T-cell (primary cell): ENCODE measurements at regions not wholly inside any gene's neighbourhood (a gene's known extent, or its start where the extent isn't known, plus 50 kb on each side); places are given as distances from the start of the nearest gene placed in this dataset.

Experiments
- ATAC-seq, 4 experiments: fragments of 200-7000 bp in 3 of 4; fragments of 150-1000 bp in 1 of 4; cut with Tn5 transposase; replicated peaks in 1 of 4; 1 replicate in 3 of 4; 2 replicates in 1 of 4; pipeline ENCODE4 v1.10.0; 2021; ENCODE audit warnings: moderate library complexity in 3 of 4, mild to moderate bottlenecking in 2 of 4, moderate number of reproducible peaks in 1 of 4
- CTCF ChIA-PET, 2 donors: fragments of 300-600 bp; sonication (Branson Sonifier 250); formaldehyde crosslinking; loops; one replicate each; lab custom pipeline; 2022; ENCODE audit warnings: antibody characterized with exemption in 2 of 2; lab: Charles Lee
- POLR2A ChIA-PET, 2 donors: fragments of 300-600 bp; sonication (Branson Sonifier 250); formaldehyde crosslinking; loops; one replicate each; lab custom pipeline; 2022; ENCODE audit warnings: antibody characterized with exemption in 2 of 2; lab: Charles Lee
- DNase-seq, 35 experiments: peaks; one replicate each; pipeline versions ENCODE4 v3.0.0 to v3.0.0-alpha.2; 2013 to 2023
- H3K27ac ChIP-seq: one replicate; pipeline ENCODE4 v1.5.1; 2013; ENCODE audit warnings: low read length
- H3K27me3 ChIP-seq, 2 experiments: replicated peaks in 1 of 2; 1 replicate in 1 of 2; 2 replicates in 1 of 2; pipeline versions ENCODE4 v1.6.1 to v1.7.0; 2013; ENCODE audit warnings: low read length in 1 of 2, mixed read lengths in 1 of 2; ENCODE audit not compliant: control insufficient read depth in 2 of 2, insufficient read depth in 2 of 2; ENCODE audit errors: extremely low read depth in 1 of 2
- H3K36me3 ChIP-seq, 2 donors: 1 replicate in 1 of 2; 2 replicates in 1 of 2; pipeline versions ENCODE4 v1.6.1 to v1.7.0; 2013; ENCODE audit warnings: low read length in 1 of 2; ENCODE audit not compliant: control insufficient read depth in 2 of 2, insufficient read depth in 1 of 2; ENCODE audit errors: extremely low read depth in 1 of 2
- H3K4me1 ChIP-seq, 2 experiments: 1 replicate in 1 of 2; 2 replicates in 1 of 2; pipeline versions ENCODE4 v1.6.1 to v1.7.0; 2013; ENCODE audit warnings: low read length in 2 of 2, mixed read lengths in 1 of 2; ENCODE audit not compliant: insufficient read depth in 2 of 2, control insufficient read depth in 1 of 2; ENCODE audit errors: extremely low read depth in 1 of 2
- H3K4me3 ChIP-seq, 2 donors: 1 replicate in 1 of 2; 2 replicates in 1 of 2; pipeline versions ENCODE4 v1.5.1 to v1.7.0; 2013; ENCODE audit warnings: mild to moderate bottlenecking in 2 of 2, low read length in 1 of 2, moderate library complexity in 1 of 2; ENCODE audit not compliant: control insufficient read depth in 1 of 2; ENCODE audit errors: extremely low read depth in 1 of 2
- H3K9me3 ChIP-seq: 2 replicates; pipeline ENCODE4 v1.7.0; 2013
- H3K27ac Mint-ChIP-seq, 2 donors: one replicate each; pipeline ENCODE4 v1.8.0; 2020 to 2021; ENCODE audit warnings: mild to moderate bottlenecking in 2 of 2, mixed read lengths in 2 of 2
- H3K27me3 Mint-ChIP-seq, 2 donors: one replicate each; pipeline ENCODE4 v1.8.0; 2021 to 2022; ENCODE audit warnings: mixed read lengths in 2 of 2
- H3K36me3 Mint-ChIP-seq: one replicate; pipeline ENCODE4 v1.8.0; 2021; ENCODE audit warnings: mixed read lengths
- H3K4me1 Mint-ChIP-seq, 3 donors: one replicate each; pipeline ENCODE4 v1.8.0; 2020 to 2022; ENCODE audit warnings: mixed read lengths in 3 of 3, mild to moderate bottlenecking in 1 of 3
- H3K4me3 Mint-ChIP-seq, 3 donors: one replicate each; pipeline ENCODE4 v1.8.0; 2020 to 2022; ENCODE audit warnings: mild to moderate bottlenecking in 3 of 3, mixed read lengths in 3 of 3, moderate library complexity in 3 of 3
- H3K9me3 Mint-ChIP-seq, 3 donors: one replicate each; pipeline ENCODE4 v1.8.0; 2020 to 2022; ENCODE audit warnings: mixed read lengths in 3 of 3
- WGBS: methylation state at CpG from one replicate; pipeline ENCODE4 v1.1.5; 2013; ENCODE audit warnings: missing lambda C conversion rate; ENCODE audit not compliant: insufficient coverage; 5-methylcytosine and 5-hydroxymethylcytosine counted together

DNA sequence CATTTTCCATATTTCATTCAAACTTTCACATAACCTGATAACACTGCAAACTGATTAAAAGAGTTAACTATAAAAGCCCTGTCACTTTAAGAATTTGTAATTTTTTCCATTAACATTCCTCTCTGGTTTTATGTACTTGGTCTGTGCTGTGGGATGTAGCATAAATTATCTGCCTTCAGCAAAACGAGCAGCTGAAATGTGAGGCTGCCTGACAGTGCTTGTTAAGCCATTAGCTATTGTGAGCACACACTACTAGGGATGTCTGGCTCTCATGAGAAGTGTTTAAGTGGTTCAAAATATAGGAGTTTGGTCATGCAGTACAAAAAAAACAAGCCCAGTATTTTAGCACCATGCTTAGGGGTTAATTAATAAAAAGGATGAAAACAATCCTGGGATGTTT, 63.0 kb downstream of the HOXA1 start:
- peaks cover 23 to 28% (median 24%) of the 10 kb centered on the region in 3 donors for H3K4me1 Mint-ChIP-seq
- peak overlapping the region in 1 of 2 donors; percentile 88 for H3K27ac Mint-ChIP-seq
- H3K4me3 Mint-ChIP-seq = no peak overlapping the region
- ChIA-PET CTCF (no interaction called here), POLR2A (interaction anchor here in 1 of 2 donors (0.5 kb wide), 1 partner anchor 14 kb away, joined by 12 read pairs; no protein-coding TSS in a partner anchor)
- Histone ChIP-seq H3K27me3 (no peaks in the 10 kb centered on the region), H3K27ac (no peak overlapping the region), H3K9me3 (no peaks in the 10 kb centered on the region), H3K36me3 (no peaks in the 10 kb centered on the region), H3K4me1 (peaks cover 6 to 10% of the 10 kb centered on the region in 2 experiments), H3K4me3 (no peak overlapping the region)
- no CpG with 5 or more reads among the region's 1 CpG for WGBS
- no peaks in the 10 kb centered on the region for H3K27me3 Mint-ChIP-seq
- DNase-seq = no peak
- no peaks in the 10 kb centered on the region for H3K36me3 Mint-ChIP-seq
- no peak for ATAC-seq
- no peaks in the 10 kb centered on the region for H3K9me3 Mint-ChIP-seq

GRCh38 chr7:27031289-27032172, 64.3 kb downstream of the HOXA1 start:
- Histone ChIP-seq H3K36me3 (no peaks in the 10 kb centered on the region), H3K27ac (peak overlapping the region; percentile 54), H3K4me1 (peaks cover 6 to 10% of the 10 kb centered on the region in 2 experiments), H3K4me3 (no peak overlapping the region), H3K27me3 (no peaks in the 10 kb centered on the region), H3K9me3 (no peaks in the 10 kb centered on the region)
- no peaks in the 10 kb centered on the region for H3K27me3 Mint-ChIP-seq
- H3K9me3 Mint-ChIP-seq = no peaks in the 10 kb centered on the region
- POLR2A ChIA-PET = interaction anchor here (0.6 to 0.7 kb wide), 3 partner anchors 12 to 733 kb away, joined by 3 to 5 read pairs (median 4); no protein-coding TSS in a partner anchor
- DNase-seq (peak in 1 of 35 experiments; percentile 32), ATAC-seq (peak; percentile 55 to 74 (median 72))
- 67% methylated on average over 1 of the region's 8 CpGs for WGBS
- H3K4me3 Mint-ChIP-seq = peak overlapping the region in 2 of 3 donors; percentile 28 to 53
- CTCF ChIA-PET = no interaction called here
- peaks cover 23 to 28% (median 24%) of the 10 kb centered on the region in 3 donors for H3K4me1 Mint-ChIP-seq
- H3K36me3 Mint-ChIP-seq = no peaks in the 10 kb centered on the region
- peak overlapping the region; percentile 84 to 88 for H3K27ac Mint-ChIP-seq

DNA sequence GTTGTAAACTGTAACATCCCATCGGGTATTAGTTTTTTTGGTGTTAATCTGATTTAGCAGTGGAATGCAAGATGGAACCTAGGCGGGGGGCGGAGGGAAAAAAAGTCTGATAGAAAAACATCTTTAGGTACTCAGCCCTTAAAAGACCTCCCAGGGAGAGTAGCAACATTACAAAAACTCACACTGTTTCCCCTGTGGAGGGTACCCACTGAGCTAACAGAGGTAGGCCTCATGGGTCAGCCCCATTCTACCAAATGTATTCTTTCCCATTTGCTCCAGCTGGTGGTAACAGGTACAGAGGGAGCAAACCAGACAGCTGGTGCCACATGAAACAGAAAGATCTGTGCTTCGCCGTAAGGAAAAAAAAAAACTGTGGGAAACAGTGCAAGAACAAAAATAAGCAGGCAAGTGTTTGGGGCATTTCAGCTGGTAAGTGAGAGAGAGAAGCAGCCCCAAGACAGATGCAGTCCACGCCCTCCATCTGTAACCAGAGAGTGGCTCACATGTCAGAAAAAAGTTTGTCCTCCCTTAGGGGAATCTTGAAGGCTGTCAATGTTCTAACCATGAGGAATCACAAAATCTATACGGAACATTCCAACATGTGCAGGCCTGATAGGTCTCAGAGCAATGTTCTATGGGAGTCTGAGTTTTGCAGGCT, 65.3 kb downstream of the HOXA1 start:
- ATAC-seq = no peak
- CTCF ChIA-PET = no interaction called here
- no peak overlapping the region for H3K4me3 ChIP-seq
- 100% methylated on average over 1 of the region's 7 CpGs for WGBS
- H3K27ac Mint-ChIP-seq = peak overlapping the region in 1 of 2 donors; percentile 42
- no peaks in the 10 kb centered on the region for H3K9me3 Mint-ChIP-seq
- DNase-seq = peak in 1 of 35 experiments; percentile 2
- no peaks in the 10 kb centered on the region for H3K36me3 ChIP-seq
- no peaks in the 10 kb centered on the region for H3K36me3 Mint-ChIP-seq
- H3K4me1 Mint-ChIP-seq = peaks cover 23 to 28% (median 24%) of the 10 kb centered on the region in 3 donors
- H3K4me3 Mint-ChIP-seq = peak overlapping the region in 1 of 3 donors; percentile 4
- H3K27me3 Mint-ChIP-seq = no peaks in the 10 kb centered on the region
- no peak overlapping the region for H3K27ac ChIP-seq
- no peaks in the 10 kb centered on the region for H3K27me3 ChIP-seq
- POLR2A ChIA-PET = no interaction called here
- H3K4me1 ChIP-seq = peaks cover 6 to 10% of the 10 kb centered on the region in 2 experiments
- no peaks in the 10 kb centered on the region for H3K9me3 ChIP-seq

DNA sequence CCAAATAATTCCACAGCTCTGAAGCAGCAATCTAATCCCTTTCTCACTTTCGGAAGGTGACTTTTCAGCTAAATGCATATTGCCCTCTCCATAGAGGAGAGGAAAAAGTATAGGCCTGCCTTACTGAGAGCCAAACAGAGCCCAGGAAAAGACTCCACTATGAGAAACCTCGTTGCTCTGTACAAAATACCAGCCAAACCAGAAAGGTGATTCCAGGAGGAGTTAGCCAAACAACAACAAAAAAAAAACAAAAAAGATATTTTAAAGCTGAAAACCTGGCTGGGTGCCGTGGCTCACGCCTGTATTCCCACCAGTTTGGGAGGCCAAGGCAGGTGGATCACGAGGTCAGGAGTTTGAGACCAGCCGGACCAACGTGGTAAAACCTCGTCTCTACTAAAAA, 70.5 kb downstream of the HOXA1 start:
- no peak for ATAC-seq
- Mint-ChIP-seq H3K9me3 (no peaks in the 10 kb centered on the region), H3K36me3 (no peaks in the 10 kb centered on the region), H3K27ac (no peak overlapping the region), H3K4me3 (no peak overlapping the region), H3K4me1 (peaks cover 0 to 1% (median under 1%) of the 10 kb centered on the region in 3 donors), H3K27me3 (peaks cover 0 to 3% of the 10 kb centered on the region in 2 donors)
- no peak overlapping the region for H3K4me3 ChIP-seq
- CTCF ChIA-PET = no interaction called here
- no peaks in the 10 kb centered on the region for H3K36me3 ChIP-seq
- no peaks in the 10 kb centered on the region for H3K4me1 ChIP-seq
- POLR2A ChIA-PET = no interaction called here
- no peak overlapping the region for H3K27ac ChIP-seq
- no peak for DNase-seq
- 83% methylated on average over 3 of the region's 8 CpGs for WGBS
- H3K9me3 ChIP-seq = no peaks in the 10 kb centered on the region
- H3K27me3 ChIP-seq = no peaks in the 10 kb centered on the region

- peaks cover 16 to 24% (median 22%) of the 10 kb centered on the region in 3 donors for H3K9me3 Mint-ChIP-seq
- H3K4me3 Mint-ChIP-seq = no peak overlapping the region
- Histone ChIP-seq H3K4me3 (no peak overlapping the region), H3K36me3 (no peaks in the 10 kb centered on the region), H3K27me3 (peaks cover 0 to 17% of the 10 kb centered on the region in 2 experiments), H3K9me3 (no peaks in the 10 kb centered on the region), H3K27ac (no peak overlapping the region), H3K4me1 (no peaks in the 10 kb centered on the region)
- H3K4me1 Mint-ChIP-seq = no peaks in the 10 kb centered on the region
- ATAC-seq (no peak), DNase-seq (no peak)
- CTCF ChIA-PET = no interaction called here
- peaks cover 7% of the 10 kb centered on the region for H3K36me3 Mint-ChIP-seq
- WGBS = no CpG with 5 or more reads among the region's 3 CpGs
- no peak overlapping the region for H3K27ac Mint-ChIP-seq
- H3K27me3 Mint-ChIP-seq = peaks cover 27 to 46% of the 10 kb centered on the region in 2 donors
- POLR2A ChIA-PET = no interaction called here
These were observed 85.7 kb downstream of the HOXA1 start for GRCh38 chr7:27010068-27010467.

- Mint-ChIP-seq H3K27me3 (peaks cover 0 to 6% of the 10 kb centered on the region in 2 donors), H3K4me1 (no peaks in the 10 kb centered on the region), H3K4me3 (no peak overlapping the region), H3K36me3 (no peaks in the 10 kb centered on the region), H3K9me3 (peaks cover 0 to 7% (median 6%) of the 10 kb centered on the region in 3 donors), H3K27ac (no peak overlapping the region)
- CTCF ChIA-PET = no interaction called here
- no peak overlapping the region for H3K27ac ChIP-seq
- POLR2A ChIA-PET = no interaction called here
- peaks cover 0 to 2% of the 10 kb centered on the region in 2 experiments for H3K27me3 ChIP-seq
- no peaks in the 10 kb centered on the region for H3K36me3 ChIP-seq
- H3K4me1 ChIP-seq = no peaks in the 10 kb centered on the region
- WGBS = 82% methylated on average over 2 of the region's 6 CpGs
- DNase-seq (no peak), ATAC-seq (no peak)
- no peak overlapping the region for H3K4me3 ChIP-seq
- H3K9me3 ChIP-seq = no peaks in the 10 kb centered on the region
These were observed 95.3 kb downstream of the HOXA1 start for GRCh38 chr7:27000496-27000895.
